NT2/D1 (cell line): ENCODE measurements at regions not wholly inside any gene's neighbourhood (a gene's known extent, or its start where the extent isn't known, plus 50 kb on each side); places are given as distances from the start of the nearest gene placed in this dataset.

Experiments used
- YY1 ChIP-seq: IDR thresholded peaks from 2 replicates; pipeline ENCODE4 v1.6.1; 2011; ENCODE audit not compliant: insufficient read length, insufficient read depth
- ZNF274 ChIP-seq: IDR thresholded peaks from 2 replicates; pipeline ENCODE4 v1.6.1; 2011; ENCODE audit warnings: mild to moderate bottlenecking, low read depth, low read length

- TF ChIP-seq ZNF274: no peak
- no peak for TF ChIP-seq YY1
These were observed 542.1 kb downstream of the PID1 start for GRCh38 chr2:228728961-228729360.
